ENCODE measurements at regions not wholly inside any gene's neighbourhood (a gene's known extent, or its start where the extent isn't known, plus 50 kb on each side); places are given as distances from the start of the nearest gene placed in this dataset.
A peak's percentile ranks its signal among the peaks of the same experiment; 100 is the strongest.

DNA sequence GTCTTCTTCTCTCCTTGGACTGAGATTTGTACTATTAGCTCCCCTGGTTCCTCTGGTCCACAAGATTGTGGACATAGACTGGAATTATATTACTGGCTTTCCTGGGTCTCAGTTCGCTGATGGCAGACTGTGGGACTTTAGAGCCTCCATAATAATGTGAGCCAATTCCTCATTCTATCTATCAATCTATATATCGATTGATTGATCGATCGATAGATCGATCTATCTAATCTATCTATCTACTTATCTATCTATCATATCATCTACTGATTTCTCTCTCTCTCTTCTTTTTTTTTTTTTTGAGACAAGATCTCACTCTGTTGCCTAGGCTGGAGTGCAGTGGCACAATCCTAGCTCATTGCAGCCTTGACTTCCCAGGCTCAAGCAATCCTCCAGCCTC is 51.5 kb upstream of the DDR1 start:
- DNase-seq (ENCODE audit: extremely low read depth, low read depth), result no peak
- TF ChIP-seq, protein P1, sequence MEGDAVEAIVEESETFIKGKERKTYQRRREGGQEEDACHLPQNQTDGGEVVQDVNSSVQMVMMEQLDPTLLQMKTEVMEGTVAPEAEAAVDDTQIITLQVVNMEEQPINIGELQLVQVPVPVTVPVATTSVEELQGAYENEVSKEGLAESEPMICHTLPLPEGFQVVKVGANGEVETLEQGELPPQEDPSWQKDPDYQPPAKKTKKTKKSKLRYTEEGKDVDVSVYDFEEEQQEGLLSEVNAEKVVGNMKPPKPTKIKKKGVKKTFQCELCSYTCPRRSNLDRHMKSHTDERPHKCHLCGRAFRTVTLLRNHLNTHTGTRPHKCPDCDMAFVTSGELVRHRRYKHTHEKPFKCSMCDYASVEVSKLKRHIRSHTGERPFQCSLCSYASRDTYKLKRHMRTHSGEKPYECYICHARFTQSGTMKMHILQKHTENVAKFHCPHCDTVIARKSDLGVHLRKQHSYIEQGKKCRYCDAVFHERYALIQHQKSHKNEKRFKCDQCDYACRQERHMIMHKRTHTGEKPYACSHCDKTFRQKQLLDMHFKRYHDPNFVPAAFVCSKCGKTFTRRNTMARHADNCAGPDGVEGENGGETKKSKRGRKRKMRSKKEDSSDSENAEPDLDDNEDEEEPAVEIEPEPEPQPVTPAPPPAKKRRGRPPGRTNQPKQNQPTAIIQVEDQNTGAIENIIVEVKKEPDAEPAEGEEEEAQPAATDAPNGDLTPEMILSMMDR (IDR thresholded peaks at IDR 0.05; ENCODE audit: low read depth, low read length), result no peak

GRCh38 chr6:30830438-30830837 is 53.9 kb upstream of the DDR1 start:
- TF ChIP-seq, protein P1 (IDR thresholded peaks at IDR 0.05; ENCODE audit: low read depth, low read length), result no peak
- DNase-seq (ENCODE audit: extremely low read depth, low read depth), result no peak

GRCh38 chr6:30829639-30830255 is 54.6 kb upstream of the DDR1 start:
- no peak for DNase-seq (ENCODE audit: extremely low read depth, low read depth)
- TF ChIP-seq, protein P1 (IDR thresholded peaks at IDR 0.05; ENCODE audit: low read depth, low read length), result no peak

DNA sequence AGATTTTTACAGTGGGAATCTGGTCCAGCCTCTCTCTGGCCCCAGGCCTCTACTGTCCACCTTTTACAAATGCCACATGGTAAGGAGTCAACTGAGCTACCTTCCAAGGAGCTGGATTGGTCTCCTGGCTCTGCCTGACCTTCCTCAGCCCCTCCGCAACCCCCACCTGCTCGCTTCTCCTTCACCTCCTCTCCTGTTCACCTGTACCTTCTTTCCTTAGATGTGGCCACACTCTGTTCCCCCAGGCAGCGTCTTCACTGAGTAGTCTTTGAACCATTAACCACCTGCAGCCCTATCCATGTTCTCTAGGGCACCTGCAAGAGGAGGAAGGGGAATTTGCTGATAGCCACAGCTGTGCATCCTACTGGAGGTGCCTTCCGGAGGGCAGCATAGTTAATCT is 55.3 kb upstream of the DDR1 start:
- no peak for DNase-seq (ENCODE audit: extremely low read depth, low read depth)
- TF ChIP-seq, protein P1 (IDR thresholded peaks at IDR 0.05; ENCODE audit: low read depth, low read length), result no peak

- DNase-seq (ENCODE audit: extremely low read depth, low read depth), result peak; percentile 70
- TF ChIP-seq, protein P1 (IDR thresholded peaks at IDR 0.05; ENCODE audit: low read depth, low read length), result peak; percentile 94
Observed at GRCh38 chr6:30828027-30828962, 56.0 kb upstream of the DDR1 start.

DNA sequence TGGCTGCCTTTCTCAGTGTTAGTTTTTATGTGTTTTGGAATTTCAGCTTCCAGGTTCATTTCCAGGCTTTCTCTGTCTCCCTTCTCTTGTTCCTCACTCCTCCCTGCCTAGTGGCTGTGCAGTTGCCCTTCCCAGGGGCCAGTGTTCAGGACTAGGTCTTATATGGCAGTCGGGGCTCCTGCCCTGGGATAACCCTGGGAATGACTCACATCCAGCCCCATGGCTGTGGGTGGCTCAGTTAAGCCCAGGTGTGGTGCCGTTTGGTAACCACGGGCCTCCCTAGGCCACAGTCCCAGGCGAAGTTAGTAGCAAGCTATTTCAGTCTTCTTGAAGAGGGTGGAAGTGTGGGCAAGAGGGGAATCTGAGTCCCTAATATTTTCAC is 57.4 kb upstream of the DDR1 start:
- DNase-seq (ENCODE audit: extremely low read depth, low read depth), result no peak

More for the DNA sequence above, 57.4 kb upstream of the DDR1 start:
- TF ChIP-seq, protein P1 (IDR thresholded peaks at IDR 0.05; ENCODE audit: low read depth, low read length), result no peak
